H9 (cell line): ENCODE measurements at regions not wholly inside any gene's neighbourhood (a gene's known extent, or its start where the extent isn't known, plus 50 kb on each side); places are given as distances from the start of the nearest gene placed in this dataset.

Experiments used
- DNase-seq: peaks from one replicate; pipeline ENCODE4 v3.0.0-alpha.2; 2017
- H2AFZ ChIP-seq: one replicate; pipeline ENCODE4 v1.6.1; 2013; ENCODE audit warnings: mild to moderate bottlenecking, low read length, control low read depth, moderate library complexity
- H2AK5ac ChIP-seq: 2 replicates; pipeline ENCODE4 v1.6.1; 2013; ENCODE audit warnings: low read length, control low read depth, mixed read lengths; ENCODE audit not compliant: insufficient read length
- H2BK120ac ChIP-seq: one replicate; pipeline ENCODE4 v1.6.1; 2013; ENCODE audit warnings: low read depth, mild to moderate bottlenecking, low read length, control low read depth, inconsistent platforms; ENCODE audit not compliant: poor library complexity, severe bottlenecking
- H2BK12ac ChIP-seq: 2 replicates; pipeline ENCODE4 v1.6.1; 2013; ENCODE audit warnings: low read length, control low read depth, mixed read lengths, low read depth; ENCODE audit not compliant: insufficient read length
- H2BK15ac ChIP-seq: 2 replicates; pipeline ENCODE4 v1.6.1; 2013; ENCODE audit warnings: low read depth, low read length, control low read depth
- H2BK20ac ChIP-seq: one replicate; pipeline ENCODE4 v1.6.1; 2013; ENCODE audit warnings: low read depth, mild to moderate bottlenecking, low read length, control low read depth, inconsistent platforms; ENCODE audit not compliant: poor library complexity, severe bottlenecking
- H2BK5ac ChIP-seq: 2 replicates; pipeline ENCODE4 v1.6.1; 2013; ENCODE audit warnings: low read length, control low read depth, mixed read lengths; ENCODE audit not compliant: insufficient read length
- H3K14ac ChIP-seq: 2 replicates; pipeline ENCODE4 v1.6.1; 2013; ENCODE audit warnings: low read length, control low read depth; ENCODE audit not compliant: insufficient read depth
- H3K18ac ChIP-seq: 2 replicates; pipeline ENCODE4 v1.6.1; 2013; ENCODE audit warnings: low read depth, mild to moderate bottlenecking, mixed read lengths, low read length, control low read depth; ENCODE audit not compliant: insufficient read length
- H3K23ac ChIP-seq: 2 replicates; pipeline ENCODE4 v1.6.1; 2013; ENCODE audit warnings: low read length, control low read depth, mixed read lengths, low read depth; ENCODE audit not compliant: insufficient read length
- H3K23me2 ChIP-seq: 2 replicates; pipeline ENCODE4 v1.6.1; 2013; ENCODE audit warnings: low read depth, mild to moderate bottlenecking, mixed read lengths, low read length, control low read depth; ENCODE audit not compliant: insufficient read length, poor library complexity, severe bottlenecking
- H3K27ac ChIP-seq: 2 replicates; pipeline ENCODE4 v1.5.1; 2013; ENCODE audit warnings: low read length, control low read depth, mixed read lengths, low read depth; ENCODE audit not compliant: insufficient read length
- H3K27me3 ChIP-seq: 2 replicates; pipeline ENCODE4 v1.6.1; 2013; ENCODE audit warnings: low read length, control low read depth, inconsistent platforms; ENCODE audit not compliant: insufficient read depth
- H3K4ac ChIP-seq: 2 replicates; pipeline ENCODE4 v1.6.1; 2013; ENCODE audit warnings: low read depth, mild to moderate bottlenecking, control low read depth, inconsistent platforms, low read length, moderate library complexity
- H3K4me1 ChIP-seq: 2 replicates; pipeline ENCODE4 v1.6.1; 2013; ENCODE audit warnings: low read length, control low read depth, inconsistent platforms; ENCODE audit not compliant: insufficient read depth
- H3K4me2 ChIP-seq: 2 replicates; pipeline ENCODE4 v1.6.1; 2013; ENCODE audit warnings: low read length, control low read depth, mixed read lengths; ENCODE audit not compliant: insufficient read length, insufficient read depth
- H3K56ac ChIP-seq: 2 replicates; pipeline ENCODE4 v1.6.1; 2013; ENCODE audit warnings: low read depth, mild to moderate bottlenecking, mixed read lengths, low read length, control low read depth; ENCODE audit not compliant: insufficient read length
- H3K79me1 ChIP-seq: 2 replicates; pipeline ENCODE4 v1.6.1; 2013; ENCODE audit warnings: low read depth, mild to moderate bottlenecking, moderate library complexity, low read length, control low read depth, inconsistent platforms; ENCODE audit not compliant: insufficient read depth, poor library complexity, severe bottlenecking
- H3K79me2 ChIP-seq: 2 replicates; pipeline ENCODE4 v1.6.1; 2013; ENCODE audit warnings: low read length, control low read depth, inconsistent platforms; ENCODE audit not compliant: insufficient read depth
- H3K9ac ChIP-seq: 2 replicates; pipeline ENCODE4 v1.6.1; 2013; ENCODE audit warnings: low read length, control low read depth, mixed read lengths; ENCODE audit not compliant: insufficient read length; ENCODE audit errors: extremely low read depth
- H3K9me3 ChIP-seq: one replicate; pipeline ENCODE4 v1.6.1; 2013; ENCODE audit warnings: low read depth, low read length, inconsistent platforms; ENCODE audit not compliant: control insufficient read depth
- H3T11ph ChIP-seq: one replicate; pipeline ENCODE4 v1.6.1; 2013; ENCODE audit warnings: mild to moderate bottlenecking, low read length, control low read depth, inconsistent platforms
- H4K20me1 ChIP-seq: one replicate; pipeline ENCODE4 v1.6.1; 2013; ENCODE audit not compliant: control insufficient read depth, insufficient read length, insufficient read depth
- H4K5ac ChIP-seq: 2 replicates; pipeline ENCODE4 v1.6.1; 2013; ENCODE audit warnings: low read depth, mild to moderate bottlenecking, mixed read lengths, low read length, control low read depth; ENCODE audit not compliant: insufficient read length
- H4K8ac ChIP-seq: replicated peaks from 2 replicates; pipeline ENCODE4 v1.6.1; 2013; ENCODE audit warnings: low read length, control low read depth, mixed read lengths, low read depth; ENCODE audit not compliant: insufficient read length
- H4K91ac ChIP-seq: 2 replicates; pipeline ENCODE4 v1.6.1; 2013; ENCODE audit warnings: low read depth, mild to moderate bottlenecking, moderate library complexity, mixed read lengths, low read length, control low read depth; ENCODE audit not compliant: insufficient read length
- H3K27ac Mint-ChIP-seq, 3 experiments: 2 replicates in 2 of 3; 3 replicates in 1 of 3; pipeline ENCODE4 v1.8.0; 2020 to 2021; ENCODE audit warnings: mixed read lengths in 3 of 3, mild to moderate bottlenecking in 1 of 3, moderate library complexity in 1 of 3
- H3K27me3 Mint-ChIP-seq: 2 replicates; pipeline ENCODE4 v1.8.0; 2021; ENCODE audit warnings: low read depth, mild to moderate bottlenecking, moderate library complexity, mixed read lengths
- H3K36me3 Mint-ChIP-seq, 3 experiments: 2 replicates in 2 of 3; 3 replicates in 1 of 3; pipeline ENCODE4 v1.8.0; 2020 to 2021; ENCODE audit warnings: low read depth in 3 of 3, mixed read lengths in 3 of 3; ENCODE audit not compliant: insufficient read depth in 1 of 3
- H3K4me1 Mint-ChIP-seq, 2 experiments: 2 replicates each; pipeline ENCODE4 v1.8.0; 2020; ENCODE audit warnings: mixed read lengths in 2 of 2
- H3K4me3 Mint-ChIP-seq, 2 experiments: 2 replicates in 1 of 2; 3 replicates in 1 of 2; pipeline ENCODE4 v1.8.0; 2020 to 2021; ENCODE audit warnings: mild to moderate bottlenecking in 2 of 2, mixed read lengths in 2 of 2, moderate library complexity in 1 of 2
- H3K9me3 Mint-ChIP-seq, 2 experiments: 2 replicates in 1 of 2; 3 replicates in 1 of 2; pipeline ENCODE4 v1.8.0; 2020; ENCODE audit warnings: mild to moderate bottlenecking in 2 of 2, mixed read lengths in 2 of 2, moderate library complexity in 1 of 2
- TF ChIP-seq, protein P1 (sequence below): fragments of 200-600 bp; sonication (generic); conservative IDR thresholded peaks from 3 replicates; pipeline ENCODE4 v1.8.0; 2021; ENCODE audit warnings: antibody characterized with exemption, mild to moderate bottlenecking

DNA sequence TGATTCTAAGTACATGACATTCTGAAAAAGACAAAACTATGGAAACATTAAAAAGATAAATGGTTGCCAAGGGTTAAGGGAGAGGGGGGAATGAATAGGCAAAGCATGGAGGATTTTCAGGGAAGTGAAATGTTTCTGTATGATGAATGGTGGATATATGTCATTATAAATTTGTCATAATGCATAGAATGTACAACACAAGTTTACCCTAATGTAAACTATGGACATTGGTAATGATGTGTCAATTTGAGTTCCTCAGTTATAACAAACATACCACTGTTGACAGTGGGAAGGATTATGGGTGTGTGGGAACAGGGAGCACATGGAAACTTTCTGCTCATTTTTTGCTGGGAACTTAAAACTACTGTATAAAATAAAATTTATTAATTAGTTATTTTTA is 427.1 kb upstream of the ESRRG start:
- Mint-ChIP-seq H3K27me3 (peaks cover 3% of the 10 kb centered on the region), H3K27ac (no peak overlapping the region), H3K9me3 (peaks cover 3 to 9% of the 10 kb centered on the region in 2 experiments; a peak in 2 of 5 replicates), H3K36me3 (no peaks in the 10 kb centered on the region), H3K4me3 (no peak overlapping the region), H3K4me1 (peaks cover 0 to 4% of the 10 kb centered on the region in 2 experiments; a peak in 1 of 4 replicates)
- no peak overlapping the region for H3K27ac ChIP-seq
- H3K23me2 ChIP-seq = no peaks in the 10 kb centered on the region
- no peaks in the 10 kb centered on the region for H3K79me1 ChIP-seq
- DNase-seq = no peak
- H2AK5ac ChIP-seq = no peak overlapping the region
- no peak overlapping the region for H3K18ac ChIP-seq
- H3K56ac ChIP-seq = no peak overlapping the region
- H2BK12ac ChIP-seq = no peak overlapping the region
- H3K4me2 ChIP-seq = no peak overlapping the region
- H3K27me3 ChIP-seq = no peaks in the 10 kb centered on the region
- H3K4me1 ChIP-seq = no peaks in the 10 kb centered on the region
- H2BK15ac ChIP-seq = no peak overlapping the region
- TF ChIP-seq, protein P1, sequence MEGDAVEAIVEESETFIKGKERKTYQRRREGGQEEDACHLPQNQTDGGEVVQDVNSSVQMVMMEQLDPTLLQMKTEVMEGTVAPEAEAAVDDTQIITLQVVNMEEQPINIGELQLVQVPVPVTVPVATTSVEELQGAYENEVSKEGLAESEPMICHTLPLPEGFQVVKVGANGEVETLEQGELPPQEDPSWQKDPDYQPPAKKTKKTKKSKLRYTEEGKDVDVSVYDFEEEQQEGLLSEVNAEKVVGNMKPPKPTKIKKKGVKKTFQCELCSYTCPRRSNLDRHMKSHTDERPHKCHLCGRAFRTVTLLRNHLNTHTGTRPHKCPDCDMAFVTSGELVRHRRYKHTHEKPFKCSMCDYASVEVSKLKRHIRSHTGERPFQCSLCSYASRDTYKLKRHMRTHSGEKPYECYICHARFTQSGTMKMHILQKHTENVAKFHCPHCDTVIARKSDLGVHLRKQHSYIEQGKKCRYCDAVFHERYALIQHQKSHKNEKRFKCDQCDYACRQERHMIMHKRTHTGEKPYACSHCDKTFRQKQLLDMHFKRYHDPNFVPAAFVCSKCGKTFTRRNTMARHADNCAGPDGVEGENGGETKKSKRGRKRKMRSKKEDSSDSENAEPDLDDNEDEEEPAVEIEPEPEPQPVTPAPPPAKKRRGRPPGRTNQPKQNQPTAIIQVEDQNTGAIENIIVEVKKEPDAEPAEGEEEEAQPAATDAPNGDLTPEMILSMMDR = no peak
- H3K4ac ChIP-seq = no peak overlapping the region
- H3K14ac ChIP-seq = no peak overlapping the region
- no peaks in the 10 kb centered on the region for H3K79me2 ChIP-seq
- H3T11ph ChIP-seq = no peak overlapping the region
- H2AFZ ChIP-seq = no peak overlapping the region
- no peak overlapping the region for H3K9ac ChIP-seq
- H4K20me1 ChIP-seq = no peaks in the 10 kb centered on the region
- H3K23ac ChIP-seq = no peak overlapping the region
- no peak overlapping the region for H2BK5ac ChIP-seq
- H4K5ac ChIP-seq = no peak overlapping the region
- H3K9me3 ChIP-seq = no peaks in the 10 kb centered on the region
- no peak overlapping the region for H2BK120ac ChIP-seq
- H4K8ac ChIP-seq = no peak overlapping the region
- no peak overlapping the region for H4K91ac ChIP-seq
- H2BK20ac ChIP-seq = no peak overlapping the region
